ENCODE measurements at regions not wholly inside any gene's neighbourhood (a gene's known extent, or its start where the extent isn't known, plus 50 kb on each side); places are given as distances from the start of the nearest gene placed in this dataset.

- TF ChIP-seq CTCF (CRISPR knock-in tag; IDR thresholded peaks at IDR 0.05): no peak
- TF ChIP-seq ZNF335 (CRISPR knock-in tag; IDR thresholded peaks at IDR 0.05): no peak
Observed at GRCh38 chr13:61608138-61608537, 192.5 kb upstream of the PCDH20 start.
